ENCODE measurements at regions not wholly inside any gene's neighbourhood (a gene's known extent, or its start where the extent isn't known, plus 50 kb on each side); places are given as distances from the start of the nearest gene placed in this dataset.
A peak's percentile ranks its signal among the peaks of the same experiment; 100 is the strongest.
"Not testable (repeated sequence)": the region's sequence is repeated elsewhere in the genome, so short reads cannot be mapped to it uniquely, and the experiment has no call there.

DNA sequence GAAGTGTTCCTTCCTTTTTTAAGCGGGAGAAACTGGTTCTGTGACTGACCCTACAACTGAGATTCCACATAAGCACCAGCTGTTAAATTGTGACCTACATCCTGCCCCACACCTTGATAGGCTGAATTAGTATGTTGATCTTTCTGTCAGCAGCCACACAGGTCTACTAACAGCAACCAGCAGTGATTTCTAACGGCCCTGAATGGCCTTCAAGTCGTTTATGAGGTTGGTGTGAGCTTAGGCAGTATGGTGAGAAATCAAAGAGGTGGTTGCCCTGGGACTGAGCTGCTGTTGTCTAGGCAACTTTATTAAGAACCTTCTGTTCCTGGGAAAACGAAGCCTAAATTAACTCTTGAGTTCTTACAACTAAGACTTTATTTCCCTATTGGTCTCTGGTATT lies 197.2 kb upstream of the FSHR start:
- DNase-seq (ENCODE audit: low spot score in 2 of 2) (no peak), FAIRE-seq (no peak)

DNA sequence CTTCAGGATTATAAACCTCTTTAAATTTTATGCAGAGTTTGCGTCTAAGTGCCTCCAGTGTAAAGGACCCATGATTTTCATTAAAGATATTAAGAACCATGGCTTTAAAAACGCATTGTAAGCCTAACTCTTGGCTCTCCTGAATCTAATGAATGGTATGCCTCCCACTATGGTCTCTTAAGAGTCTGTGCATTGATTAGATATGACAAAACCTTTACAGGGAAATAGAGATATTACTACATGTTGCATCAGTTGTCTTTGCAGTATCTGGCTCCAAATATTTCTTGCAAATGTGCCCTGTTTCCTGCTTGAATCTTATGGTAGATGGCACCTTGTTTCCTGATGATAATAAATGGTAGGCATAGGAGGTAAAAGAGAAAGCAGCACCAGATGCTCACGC lies 189.3 kb upstream of the FSHR start:
- no peak for DNase-seq (ENCODE audit: low spot score in 2 of 2)
- FAIRE-seq, result no peak

DNA sequence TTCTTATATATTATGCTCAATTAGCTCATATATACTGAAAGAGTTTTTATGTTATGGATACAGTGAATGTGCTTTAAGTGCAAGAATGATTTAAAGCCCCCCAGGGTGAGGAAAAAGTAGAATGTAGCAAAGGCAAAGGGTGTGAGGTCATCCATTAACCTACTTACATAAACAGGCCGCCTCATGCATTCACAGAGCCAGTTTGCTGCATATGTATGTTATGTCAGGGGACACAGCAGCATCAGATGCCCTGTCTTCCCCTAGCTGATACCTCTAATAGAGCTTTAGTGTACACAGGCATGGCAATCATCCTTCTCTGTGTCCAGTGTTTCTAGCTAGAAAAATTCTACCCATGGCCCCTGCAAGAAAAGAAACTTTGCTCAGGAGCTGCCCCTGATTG lies 187.8 kb upstream of the FSHR start:
- no peak for FAIRE-seq
- DNase-seq (ENCODE audit: low spot score in 2 of 2), result no peak

DNA sequence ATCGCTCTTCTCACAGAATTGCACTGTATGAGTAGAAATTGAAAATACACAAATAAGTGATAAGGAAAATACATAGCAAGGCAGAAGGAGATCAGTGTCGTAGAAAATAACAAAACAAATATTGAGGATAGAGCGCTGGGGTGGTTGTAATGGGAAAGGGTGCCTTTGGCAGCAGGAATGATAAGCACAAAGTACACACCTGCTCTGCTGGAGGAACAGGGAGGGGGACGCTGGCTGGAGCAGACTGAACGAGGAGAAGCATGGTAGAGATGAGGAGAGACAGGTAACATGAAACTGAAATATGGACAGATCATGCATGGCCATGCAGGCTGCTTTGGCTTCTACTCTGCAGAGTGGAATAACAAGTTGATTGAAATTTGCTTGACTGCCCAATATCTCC lies 181.2 kb upstream of the FSHR start:
- no peak for DNase-seq (ENCODE audit: low spot score in 2 of 2)
- no peak for FAIRE-seq

DNA sequence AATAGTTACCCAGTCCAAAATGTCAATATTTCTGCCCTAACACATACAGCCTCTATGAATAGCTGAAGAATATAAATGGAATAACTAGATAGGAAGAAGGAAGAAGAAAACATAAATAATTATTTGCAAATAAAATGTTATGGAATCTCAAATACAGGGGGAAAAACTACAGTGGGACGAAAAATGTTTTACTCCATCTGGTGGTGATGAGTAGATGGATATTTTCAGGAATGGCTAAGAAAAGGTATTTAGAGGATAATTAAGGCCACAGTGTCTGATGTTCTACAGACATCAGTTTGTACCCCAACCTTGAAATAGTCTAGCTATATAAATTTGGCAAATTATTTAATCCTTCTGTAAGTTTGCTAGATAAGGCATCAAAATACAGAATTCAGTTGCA lies 178.1 kb upstream of the FSHR start:
- no peak for FAIRE-seq
- no peak for DNase-seq (ENCODE audit: low spot score in 2 of 2)

DNA sequence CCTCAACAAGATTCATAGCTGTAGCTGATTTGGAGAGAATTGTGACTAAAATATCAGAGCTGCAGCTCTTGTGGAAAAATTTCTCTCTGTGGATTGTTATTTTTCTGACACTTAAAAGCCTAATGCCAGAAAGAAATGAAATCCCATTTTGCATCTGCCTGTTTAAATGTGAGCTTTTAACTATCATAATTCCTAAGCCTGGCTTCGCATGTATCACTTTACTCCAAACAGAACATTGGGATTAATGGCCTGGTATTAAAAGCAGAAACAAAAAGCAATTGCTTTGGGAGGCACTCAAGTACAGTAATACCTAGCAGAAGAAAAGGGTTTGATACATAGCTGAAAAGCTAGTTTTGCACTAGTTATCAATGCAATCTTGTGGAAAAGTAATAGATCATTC lies 164.2 kb upstream of the FSHR start:
- no peak for FAIRE-seq
- no peak for DNase-seq (ENCODE audit: low spot score in 2 of 2)

DNA sequence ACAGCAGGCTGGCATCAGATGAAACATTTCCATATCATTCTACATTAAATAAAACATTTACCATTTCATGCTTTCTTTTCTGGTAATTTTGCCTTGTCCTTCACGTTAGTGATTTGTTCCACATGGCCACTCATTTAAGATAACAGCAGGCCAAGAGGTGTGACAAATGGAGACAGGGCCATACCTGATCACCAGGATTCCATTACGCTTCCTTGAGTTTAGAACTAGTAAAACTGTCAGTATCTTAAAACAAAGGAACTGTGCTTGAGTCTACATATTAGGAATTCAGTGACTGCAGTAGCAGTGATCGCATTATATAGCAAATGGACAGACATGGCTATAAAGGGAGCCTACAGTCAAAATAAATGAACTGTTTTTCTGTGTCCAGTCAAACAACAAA lies 155.1 kb upstream of the FSHR start:
- no peak for DNase-seq (ENCODE audit: low spot score in 2 of 2)
- FAIRE-seq, result no peak

DNA sequence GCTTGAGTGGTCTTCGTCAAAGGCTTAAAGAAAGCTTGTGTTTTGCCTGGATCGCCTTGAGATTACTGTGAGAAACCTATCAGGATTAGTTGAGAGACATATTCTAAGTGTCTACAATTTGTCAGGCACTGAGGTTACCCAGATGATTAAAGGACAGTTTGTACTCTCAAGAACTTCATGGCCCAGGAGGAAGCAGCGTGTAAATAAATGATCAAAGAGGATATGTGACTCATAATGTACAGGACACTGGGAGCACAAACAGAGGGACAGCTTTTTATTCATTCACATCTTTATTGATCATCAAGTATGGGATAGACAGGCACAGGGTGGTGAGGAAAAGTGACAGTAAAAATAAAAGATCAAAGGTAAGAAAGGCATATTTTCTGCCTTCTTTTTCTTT lies 152.6 kb upstream of the FSHR start:
- DNase-seq (ENCODE audit: low spot score in 2 of 2), result no peak
- FAIRE-seq, result no peak

DNA sequence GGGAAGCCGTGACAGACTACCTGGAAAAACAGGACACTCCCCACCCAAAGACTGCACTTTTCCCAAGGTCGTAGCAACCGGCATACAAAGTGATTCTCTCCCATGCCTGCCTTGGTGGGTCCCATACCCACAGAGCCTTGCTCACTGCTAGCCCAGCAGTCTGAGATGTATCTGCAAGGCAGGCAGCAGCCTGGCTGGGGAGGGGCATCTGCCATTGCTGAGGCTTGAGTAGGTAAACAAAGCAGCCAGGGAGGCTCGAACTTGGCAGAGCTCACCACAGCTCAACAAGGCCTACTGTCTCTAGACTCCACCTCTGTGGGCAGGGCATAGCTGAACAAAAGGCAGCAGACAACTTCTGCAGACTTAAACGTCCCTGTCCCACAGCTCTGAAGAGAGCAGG lies 144.4 kb upstream of the FSHR start:
- FAIRE-seq; DNase-seq (ENCODE audit: low spot score in 2 of 2): not testable (repeated sequence)

DNA sequence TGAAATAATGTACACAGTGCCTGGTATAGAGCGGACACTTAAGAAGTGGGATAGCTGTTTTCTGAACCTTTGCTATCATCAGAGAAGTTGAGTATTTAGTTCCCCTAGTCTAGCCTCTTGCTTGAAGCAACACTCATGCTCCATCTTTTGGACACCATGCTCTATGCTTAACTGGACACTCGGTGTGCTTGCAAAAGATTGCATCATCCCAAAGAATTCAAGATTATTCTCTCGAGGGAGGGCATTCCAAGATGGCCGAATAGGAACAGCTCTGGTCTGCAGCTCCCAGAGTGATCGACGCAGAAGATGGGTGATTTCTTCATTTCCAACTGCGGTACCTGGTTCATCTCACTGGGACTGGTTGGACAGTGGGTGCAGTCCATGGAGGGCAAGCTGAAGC lies 143.9 kb upstream of the FSHR start:
- no peak for FAIRE-seq
- DNase-seq (ENCODE audit: low spot score in 2 of 2), result no peak

DNA sequence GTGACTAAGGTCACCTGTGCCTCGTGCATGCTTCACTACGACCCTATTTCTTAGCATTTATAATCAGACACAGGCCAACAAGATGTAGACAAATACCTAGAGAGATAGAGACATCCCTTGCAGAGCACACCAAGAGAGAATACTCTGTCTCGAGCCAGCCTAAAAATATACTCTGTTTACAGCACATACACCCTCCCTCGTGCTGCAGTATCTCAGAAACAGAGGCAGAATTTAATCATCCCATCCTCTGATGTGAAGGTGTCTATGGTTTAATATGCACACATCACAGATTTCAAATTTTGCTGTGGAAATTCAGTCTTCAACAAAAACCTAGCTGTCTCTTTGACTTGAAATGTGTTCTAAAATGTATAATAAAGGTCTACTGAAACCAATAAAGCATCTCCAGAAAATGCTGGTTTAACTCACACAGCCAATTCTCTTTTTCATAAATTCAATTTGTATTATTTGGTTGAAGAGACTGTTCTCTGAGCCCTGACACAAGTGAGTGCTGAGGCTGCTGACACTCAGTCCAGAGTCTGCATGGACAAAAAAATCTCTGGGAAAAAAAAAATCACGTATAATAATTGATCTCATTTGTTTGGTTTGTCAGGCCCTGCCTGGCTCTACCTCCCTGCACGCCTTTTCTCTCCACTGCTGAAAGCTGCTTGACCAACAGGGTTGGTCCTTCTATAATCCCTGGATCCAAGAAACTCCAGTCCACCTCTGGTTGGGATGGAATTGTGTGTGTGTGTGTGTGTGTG lies 142.0 kb upstream of the FSHR start:
- no peak for FAIRE-seq
- no peak for DNase-seq (ENCODE audit: low spot score in 2 of 2)

DNA sequence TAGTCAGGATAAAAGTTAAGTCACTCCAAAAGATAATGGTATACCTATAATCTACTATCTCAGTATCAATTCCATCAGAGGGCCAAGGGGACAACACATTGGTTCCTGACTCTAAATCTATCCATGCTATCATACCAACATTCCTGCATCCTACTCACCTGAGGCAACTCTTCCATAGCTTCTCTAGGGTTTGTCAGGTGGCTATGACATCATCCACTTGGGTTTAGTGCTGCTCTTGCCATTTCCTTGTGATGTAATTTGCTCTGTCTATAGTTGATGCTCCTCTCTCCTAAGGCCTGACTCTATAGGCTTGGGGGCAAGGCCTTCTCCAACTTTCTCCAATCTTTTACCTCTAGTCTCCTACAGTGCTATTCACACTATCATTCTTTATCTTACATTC lies 139.9 kb upstream of the FSHR start:
- FAIRE-seq (no peak), DNase-seq (ENCODE audit: low spot score in 2 of 2) (no peak)

DNA sequence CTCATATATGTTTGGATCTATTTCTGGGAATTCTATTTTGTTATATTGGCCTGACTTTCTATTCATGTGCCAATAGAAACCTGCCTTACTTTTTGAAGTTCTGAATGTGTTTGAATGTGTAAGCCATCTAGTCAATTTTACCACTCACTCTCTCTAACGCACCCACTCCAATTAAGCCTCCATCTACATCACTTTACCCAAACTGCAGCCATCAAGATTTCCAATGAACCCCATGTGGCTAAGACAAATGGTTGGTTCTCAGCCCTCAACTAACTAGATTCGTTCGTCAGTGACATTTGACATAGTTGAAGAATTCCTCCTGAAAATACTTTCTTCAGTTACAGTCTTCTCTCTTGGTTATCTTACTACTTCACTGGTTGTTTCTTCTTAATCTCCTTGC lies 137.3 kb upstream of the FSHR start:
- no peak for FAIRE-seq
- no peak for DNase-seq (ENCODE audit: low spot score in 2 of 2)

DNA sequence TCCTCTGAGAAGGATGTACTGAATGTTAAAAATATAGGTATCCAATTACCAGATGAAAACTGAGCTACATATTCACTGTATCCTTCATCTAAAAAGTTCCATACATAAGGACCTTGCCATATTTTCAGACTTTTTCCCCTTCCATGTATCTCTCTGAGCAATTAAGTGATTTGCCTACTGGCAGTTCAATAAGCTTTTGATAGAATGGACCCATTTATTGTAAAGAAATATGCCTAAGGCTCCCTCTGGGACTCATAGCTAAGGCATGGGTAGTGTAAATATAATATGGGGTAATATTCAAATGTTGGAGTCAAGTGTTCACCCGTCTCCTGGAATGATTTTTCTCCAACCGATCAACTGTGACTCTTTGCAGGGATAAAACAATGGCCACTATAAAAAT lies 135.4 kb upstream of the FSHR start:
- no peak for DNase-seq (ENCODE audit: low spot score in 2 of 2)
- FAIRE-seq, result no peak

DNA sequence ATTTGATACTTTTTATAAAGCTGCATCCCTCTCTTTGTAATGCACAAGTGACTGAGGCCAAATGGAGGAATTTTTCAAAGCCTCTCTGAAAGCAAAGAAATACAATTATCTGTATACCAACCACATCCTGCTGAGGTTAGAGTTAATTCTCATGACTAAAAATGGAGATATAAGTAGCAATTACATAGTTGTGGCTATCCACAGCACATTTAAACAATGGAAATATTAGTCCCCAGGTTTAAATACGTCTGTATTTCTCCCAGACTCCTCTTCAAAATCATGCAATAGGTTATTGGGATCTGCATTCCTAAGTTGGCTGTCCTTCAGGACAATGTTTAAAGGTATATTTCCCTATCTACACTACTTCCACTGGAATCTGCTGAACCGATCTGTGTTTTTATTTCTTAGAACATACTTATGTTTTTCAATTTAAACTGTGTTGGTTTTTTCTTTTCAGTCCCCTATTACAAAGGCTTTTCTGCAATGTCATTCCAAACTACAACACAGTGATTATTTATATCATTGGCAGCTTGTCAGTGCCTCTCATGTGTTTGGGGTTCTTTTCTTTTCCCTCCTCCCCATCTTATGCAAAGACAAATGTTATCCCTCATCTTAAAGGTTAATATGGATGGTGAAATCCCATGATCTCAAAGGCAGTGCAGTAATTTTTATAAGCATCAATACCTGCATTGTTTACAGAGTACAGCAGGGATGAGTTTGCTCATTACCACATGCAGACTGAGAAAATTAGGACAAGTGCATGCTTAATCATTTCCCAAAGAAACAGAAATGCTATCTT lies 134.8 kb upstream of the FSHR start:
- no peak for FAIRE-seq
- no peak for DNase-seq (ENCODE audit: low spot score in 2 of 2)

DNA sequence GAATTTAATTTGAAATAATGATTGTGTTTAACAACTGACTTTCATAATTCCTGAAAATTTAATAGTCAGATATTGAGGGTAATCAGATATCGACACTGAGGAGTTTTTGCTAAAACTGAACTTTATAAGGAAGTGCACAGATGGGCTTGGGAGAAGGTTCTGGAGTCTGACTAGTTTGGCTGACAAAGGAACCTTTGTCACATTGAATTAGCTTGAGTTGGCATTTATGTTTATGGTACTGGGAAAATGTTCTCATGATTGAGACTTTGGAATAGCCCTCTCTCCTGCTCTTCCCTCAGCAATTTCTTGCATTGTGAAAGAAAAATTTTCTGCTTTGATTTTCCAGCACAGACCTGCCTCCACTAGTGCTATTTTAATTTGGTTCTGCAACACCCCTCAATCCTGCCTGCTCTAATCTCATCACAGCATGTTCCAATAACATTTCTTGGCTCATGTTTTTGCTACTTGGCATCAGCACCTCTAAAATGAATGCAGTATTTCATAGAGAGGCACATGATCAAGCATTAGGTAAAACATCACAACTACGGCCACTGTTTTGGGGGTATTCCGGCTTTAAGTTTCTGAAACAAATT lies 133.9 kb upstream of the FSHR start:
- FAIRE-seq, result peak; percentile 70
- no peak for DNase-seq (ENCODE audit: low spot score in 2 of 2)

DNA sequence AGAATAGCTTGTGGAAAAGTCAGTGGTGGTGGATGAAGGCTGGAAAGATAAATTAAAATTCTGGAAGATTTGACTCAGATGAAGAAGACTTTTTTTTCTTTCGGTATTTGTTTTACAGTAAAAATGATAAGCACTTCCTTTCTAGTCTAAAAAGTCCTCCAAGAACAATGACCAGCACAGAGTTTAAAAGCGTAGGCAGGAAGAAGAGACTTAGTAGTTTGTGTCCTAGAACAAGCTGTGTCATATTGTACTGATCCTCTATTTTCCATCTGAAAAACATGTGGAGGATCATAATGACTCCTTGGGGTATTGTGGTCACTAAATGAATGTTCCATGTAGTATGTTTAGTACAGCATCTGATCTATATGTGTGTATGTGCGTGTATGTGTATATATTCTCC lies 132.4 kb upstream of the FSHR start:
- no peak for FAIRE-seq
- no peak for DNase-seq (ENCODE audit: low spot score in 2 of 2)

DNA sequence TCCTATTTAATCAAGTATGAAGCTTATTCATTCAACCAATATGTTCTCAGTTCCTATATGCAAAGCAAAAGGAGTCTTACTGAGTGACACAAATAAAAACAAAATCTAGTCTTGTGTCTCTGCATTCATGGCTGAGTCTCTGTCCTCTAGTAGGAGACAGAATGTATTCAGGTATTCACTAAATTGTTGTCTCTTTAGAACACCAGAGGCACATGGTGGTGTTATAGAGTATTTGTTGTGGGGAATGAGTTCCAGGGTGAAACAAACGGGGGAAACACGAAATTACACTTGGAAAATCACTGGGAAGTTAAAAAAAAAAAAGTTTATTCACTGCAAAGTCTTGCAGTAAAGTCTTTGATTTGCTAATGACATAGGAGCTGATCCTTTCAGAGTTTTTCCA lies 131.7 kb upstream of the FSHR start:
- FAIRE-seq (no peak), DNase-seq (ENCODE audit: low spot score in 2 of 2) (no peak)

DNA sequence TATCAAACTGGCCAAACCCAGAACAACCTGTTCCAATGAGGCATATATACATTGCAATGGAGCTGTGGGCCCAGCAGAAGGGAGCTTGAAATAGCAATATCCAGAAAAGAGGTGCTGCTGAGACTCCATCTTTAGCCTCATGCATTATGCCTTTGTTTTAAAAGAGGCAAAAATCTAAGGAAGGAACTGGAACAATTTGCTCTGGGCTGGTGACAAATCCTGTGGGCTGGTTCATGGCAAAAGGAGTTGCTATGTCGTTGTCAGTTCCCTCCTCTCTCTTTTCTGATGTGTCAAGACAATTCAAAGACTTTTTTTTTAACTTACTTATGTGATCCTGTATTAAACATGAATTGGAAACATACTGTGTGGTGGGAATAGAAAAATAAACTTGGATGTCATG lies 124.2 kb upstream of the FSHR start:
- FAIRE-seq, result no peak
- DNase-seq (ENCODE audit: low spot score in 2 of 2), result no peak

DNA sequence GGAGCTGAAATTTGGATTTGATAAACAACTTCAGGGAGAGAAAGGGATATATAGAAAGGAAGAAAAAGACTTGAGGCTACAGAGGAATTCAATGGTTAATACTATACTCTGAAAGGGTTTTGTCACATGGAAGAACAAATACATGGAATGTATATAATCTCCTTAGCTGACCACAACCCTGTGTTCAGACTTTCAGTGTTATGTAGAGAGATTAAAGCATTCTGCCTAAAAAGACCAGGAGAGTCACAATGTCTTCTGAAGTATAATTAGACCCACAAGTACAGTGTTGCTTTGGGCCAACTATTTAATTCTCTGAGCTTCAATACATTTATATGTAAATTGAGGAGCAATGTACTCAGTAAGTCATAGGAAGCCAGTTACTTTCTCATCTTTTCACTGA lies 123.8 kb upstream of the FSHR start:
- FAIRE-seq (no peak), DNase-seq (ENCODE audit: low spot score in 2 of 2) (no peak)

DNA sequence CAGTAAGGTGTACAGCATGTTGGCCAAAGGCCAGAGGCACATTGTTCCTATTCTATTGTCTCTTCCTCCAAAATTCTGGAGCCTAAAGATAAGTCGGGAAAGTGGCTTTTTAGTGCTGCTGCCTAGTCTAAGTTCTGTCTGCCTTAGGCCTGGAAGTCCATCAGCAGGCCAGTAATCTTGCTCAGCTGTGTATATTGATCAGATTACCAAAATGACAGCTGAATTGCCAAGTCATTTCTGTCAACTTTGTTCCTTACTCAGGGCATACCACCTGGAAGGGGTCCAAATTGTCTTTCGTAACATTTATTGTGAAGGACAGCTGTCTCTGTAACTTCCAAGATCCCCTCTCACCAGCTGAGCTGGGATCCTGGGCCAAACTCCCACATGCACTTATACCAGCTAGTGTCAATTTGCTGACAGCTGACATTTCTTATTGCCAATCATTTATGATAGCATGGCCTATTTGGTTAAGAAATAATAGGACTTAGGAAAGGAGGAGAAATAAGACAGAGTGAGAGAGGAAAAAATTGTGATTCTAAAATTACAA lies 116.8 kb upstream of the FSHR start:
- FAIRE-seq (no peak), DNase-seq (ENCODE audit: low spot score in 2 of 2) (no peak)

DNA sequence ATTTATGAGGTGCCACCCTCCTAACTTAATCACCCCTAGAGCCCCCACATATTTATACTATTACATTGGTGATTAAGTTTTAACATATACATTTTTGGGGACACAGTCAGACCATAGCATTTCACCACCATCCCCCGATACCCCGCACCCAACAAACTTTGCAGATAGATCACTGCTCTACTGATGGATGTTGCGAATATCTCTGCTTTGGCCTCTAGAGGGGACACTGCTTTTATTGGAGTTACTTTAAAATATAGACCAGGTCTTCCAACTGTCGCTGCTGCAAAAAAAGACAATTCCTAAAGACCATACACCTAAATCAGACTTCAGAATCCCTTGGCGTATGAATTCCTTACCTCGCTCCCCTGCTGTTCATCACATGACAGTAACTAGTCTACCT lies 115.8 kb upstream of the FSHR start:
- FAIRE-seq (no peak), DNase-seq (ENCODE audit: low spot score in 2 of 2) (no peak)
